ENCODE measurements at regions not wholly inside any gene's neighbourhood (a gene's known extent, or its start where the extent isn't known, plus 50 kb on each side); places are given as distances from the start of the nearest gene placed in this dataset.

DNA sequence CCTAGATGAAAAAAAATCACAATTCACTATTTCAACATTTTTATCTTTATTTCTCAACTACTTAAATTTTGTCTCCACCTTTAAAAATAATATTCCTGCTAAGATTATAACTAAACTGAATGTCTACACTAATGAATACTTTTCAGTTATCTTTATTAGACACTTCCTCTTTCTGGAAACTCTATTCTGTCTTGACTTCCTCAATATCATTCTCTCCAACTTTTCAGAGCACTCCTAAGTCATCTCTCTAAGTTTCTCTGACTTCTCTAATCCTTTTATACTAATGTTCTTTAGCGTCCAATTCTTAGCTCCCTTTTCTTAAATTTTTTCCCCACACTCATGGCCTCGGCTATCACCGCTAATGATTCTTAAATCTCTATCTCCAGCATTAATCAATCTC lies 374.2 kb downstream of the FBXO8 start:
- DNase-seq (no peak), ATAC-seq (no peak)
- Mint-ChIP-seq H3K4me3 (no peak overlapping the region), H3K4me1 (no peaks in the 10 kb centered on the region), H3K27me3 (no peaks in the 10 kb centered on the region), H3K36me3 (ENCODE audit: low read depth) (no peaks in the 10 kb centered on the region), H3K27ac (no peak overlapping the region), H3K9me3 (ENCODE audit: low read depth) (no peaks in the 10 kb centered on the region)
- CTCF ChIA-PET, result no interaction called here
- intact Hi-C loops (cut with DNase I, micrococcal nuclease), result no loop called here
- POLR2A ChIA-PET, result no interaction called here

DNA sequence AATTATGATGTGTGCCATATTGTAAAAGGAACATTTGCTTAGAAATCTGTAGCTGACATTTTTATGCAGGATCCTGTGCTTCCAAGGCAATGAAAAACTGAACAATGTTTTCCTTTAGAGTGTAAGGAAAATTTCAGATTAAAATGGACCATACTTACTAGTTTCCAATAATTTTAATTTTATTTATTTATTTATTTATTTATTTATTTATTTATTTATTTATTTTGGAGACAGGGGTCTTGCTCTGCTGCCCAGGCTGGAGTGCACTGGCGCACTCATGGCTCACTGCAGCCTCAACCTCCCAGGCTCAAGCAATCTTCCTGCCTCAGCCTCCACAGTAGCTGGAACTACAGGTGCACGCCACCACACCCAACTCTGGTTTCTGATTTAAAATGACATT lies 369.8 kb upstream of the HAND2 start:
- H3K9me3 Mint-ChIP-seq (ENCODE audit: low read depth), result no peaks in the 10 kb centered on the region
- H3K4me3 Mint-ChIP-seq, result no peak overlapping the region
- no peak overlapping the region for H3K27ac Mint-ChIP-seq
- H3K27me3 Mint-ChIP-seq, result no peaks in the 10 kb centered on the region
- CTCF ChIA-PET, result no interaction called here
- DNase-seq (no peak), ATAC-seq (no peak)
- intact Hi-C loops (cut with DNase I, micrococcal nuclease), result no loop called here
- H3K36me3 Mint-ChIP-seq (ENCODE audit: low read depth), result no peaks in the 10 kb centered on the region
- POLR2A ChIA-PET, result no interaction called here
- H3K4me1 Mint-ChIP-seq, result no peaks in the 10 kb centered on the region

DNA sequence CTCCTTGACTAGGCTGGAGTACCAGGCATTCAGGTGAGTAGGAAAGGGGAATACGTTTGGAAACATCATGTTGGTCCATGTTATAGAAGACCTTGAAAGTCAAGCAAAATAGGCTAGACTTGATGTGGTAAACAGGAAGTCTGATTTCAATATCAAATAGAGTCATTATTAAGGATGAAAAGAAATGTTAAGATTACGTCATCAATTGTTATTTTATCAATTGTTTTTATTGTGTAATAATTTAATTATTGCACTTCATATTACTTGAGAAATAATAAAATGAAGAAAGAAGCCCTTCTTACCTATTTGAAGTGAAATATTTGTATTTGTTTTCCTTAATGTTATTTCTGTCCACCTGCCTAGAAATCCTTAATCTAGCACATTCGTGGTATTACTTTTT lies 361.0 kb upstream of the HAND2 start:
- H3K4me1 Mint-ChIP-seq, result no peaks in the 10 kb centered on the region
- no peak for DNase-seq
- no peaks in the 10 kb centered on the region for H3K36me3 Mint-ChIP-seq (ENCODE audit: low read depth)
- H3K27me3 Mint-ChIP-seq, result no peaks in the 10 kb centered on the region
- ChIA-PET POLR2A (no interaction called here), CTCF (no interaction called here)
- intact Hi-C loops (cut with DNase I, micrococcal nuclease), result no loop called here
- H3K27ac Mint-ChIP-seq, result no peak overlapping the region
- H3K9me3 Mint-ChIP-seq (ENCODE audit: low read depth), result peaks cover 8% of the 10 kb centered on the region
- no peak for ATAC-seq
- H3K4me3 Mint-ChIP-seq, result no peak overlapping the region

DNA sequence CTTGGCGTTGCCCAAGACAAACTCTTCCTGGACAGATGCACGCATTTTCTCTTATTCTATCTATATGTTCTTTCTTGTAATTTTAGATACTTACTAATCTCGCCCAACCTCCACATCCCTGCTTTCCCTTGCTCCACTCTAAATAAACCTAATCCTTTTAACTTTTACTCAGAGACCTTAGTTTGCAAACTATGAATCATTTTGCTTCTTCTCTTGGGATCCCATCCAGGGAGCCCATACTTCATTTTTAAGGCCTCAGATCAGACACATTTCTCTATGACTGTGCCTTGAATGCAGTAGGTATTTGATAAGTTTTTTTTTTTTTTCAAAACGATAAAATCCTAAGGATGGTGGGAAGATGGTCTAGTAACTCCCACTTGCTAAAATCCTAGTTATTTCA lies 353.8 kb upstream of the HAND2 start:
- Mint-ChIP-seq H3K27ac (no peak overlapping the region), H3K27me3 (no peaks in the 10 kb centered on the region), H3K4me1 (no peaks in the 10 kb centered on the region), H3K9me3 (ENCODE audit: low read depth) (peaks cover 8% of the 10 kb centered on the region), H3K4me3 (no peak overlapping the region), H3K36me3 (ENCODE audit: low read depth) (no peaks in the 10 kb centered on the region)
- DNase-seq (no peak), ATAC-seq (no peak)
- ChIA-PET CTCF (no interaction called here), POLR2A (no interaction called here)
- intact Hi-C loops (cut with DNase I, micrococcal nuclease), result loop anchor here in 1 of 2 experiments (1.0 kb wide), 1 partner anchor 378 kb away; no protein-coding TSS in a partner anchor

DNA sequence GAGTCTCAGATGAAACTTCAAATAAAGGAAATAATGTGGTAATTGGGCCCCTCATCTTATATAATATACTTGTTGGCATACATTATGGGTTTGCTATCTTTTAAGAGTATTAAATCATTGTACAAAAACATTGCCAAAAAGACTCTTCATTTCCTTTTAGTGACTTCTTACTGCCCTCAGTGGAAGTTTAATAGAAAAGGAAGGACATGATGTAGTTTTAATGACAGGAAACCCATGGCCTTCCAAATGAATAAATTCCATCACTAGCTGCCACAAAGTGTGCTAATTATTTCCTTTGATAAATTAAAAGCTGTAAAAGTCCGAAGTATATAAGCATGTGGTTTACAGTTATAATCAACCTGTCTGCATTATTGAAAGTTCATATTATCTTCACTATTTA lies 350.9 kb upstream of the HAND2 start:
- Mint-ChIP-seq H3K27me3 (no peaks in the 10 kb centered on the region), H3K4me3 (no peak overlapping the region), H3K9me3 (ENCODE audit: low read depth) (no peaks in the 10 kb centered on the region), H3K4me1 (no peaks in the 10 kb centered on the region), H3K27ac (no peak overlapping the region), H3K36me3 (ENCODE audit: low read depth) (no peaks in the 10 kb centered on the region)
- ChIA-PET POLR2A (no interaction called here), CTCF (no interaction called here)
- ATAC-seq (no peak), DNase-seq (no peak)
- intact Hi-C loops (cut with DNase I, micrococcal nuclease), result no loop called here

DNA sequence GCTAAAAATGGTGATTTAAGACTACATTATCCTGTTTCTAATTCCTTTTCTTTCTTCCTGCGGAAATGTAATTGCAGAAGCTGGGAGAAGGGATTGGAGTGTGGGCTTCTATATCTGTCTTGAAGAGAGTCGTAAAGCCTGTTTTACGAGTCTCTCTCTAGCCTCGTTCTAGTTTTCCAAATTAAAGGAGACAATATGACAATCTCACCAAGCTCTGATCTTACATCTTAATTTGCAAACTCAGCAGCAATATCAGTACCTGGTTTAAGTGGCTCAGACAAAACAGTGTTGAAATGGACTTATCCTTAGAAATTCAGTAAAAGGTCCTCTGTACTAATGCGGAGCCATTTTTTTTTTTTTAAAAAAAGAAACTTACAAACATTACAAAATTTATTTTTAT lies 349.5 kb upstream of the HAND2 start:
- CTCF ChIA-PET, result interaction anchor here (1.0 kb wide), 1 partner anchor 26 kb away, joined by 3 read pairs; no protein-coding TSS in a partner anchor
- H3K27me3 Mint-ChIP-seq, result no peaks in the 10 kb centered on the region
- intact Hi-C loops (cut with DNase I, micrococcal nuclease), result no loop called here

DNA sequence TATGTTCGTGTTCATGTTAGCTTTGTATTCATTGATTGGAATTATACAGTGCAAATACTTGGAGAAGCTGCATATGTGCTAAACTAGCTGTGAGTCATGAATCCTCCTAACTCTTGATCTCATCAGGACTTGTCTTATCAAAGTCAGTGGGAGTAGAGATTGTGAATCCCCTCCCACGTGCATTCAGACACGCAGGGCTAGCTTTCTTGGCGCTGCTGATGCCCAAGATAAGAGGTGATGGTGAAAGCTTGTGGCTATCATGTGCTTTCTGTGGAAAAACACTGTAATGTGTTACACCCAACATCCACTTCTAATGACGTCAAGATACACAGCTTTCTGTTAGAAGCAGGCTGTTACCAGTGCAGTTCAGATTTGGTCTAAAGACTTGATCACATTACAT lies 348.7 kb upstream of the HAND2 start:
- no peaks in the 10 kb centered on the region for H3K36me3 Mint-ChIP-seq (ENCODE audit: low read depth)

More for the DNA sequence above, 349.5 kb upstream of the HAND2 start:
- Mint-ChIP-seq H3K4me1 (no peaks in the 10 kb centered on the region), H3K36me3 (ENCODE audit: low read depth) (no peaks in the 10 kb centered on the region), H3K9me3 (ENCODE audit: low read depth) (no peaks in the 10 kb centered on the region), H3K4me3 (no peak overlapping the region), H3K27ac (no peak overlapping the region)
- POLR2A ChIA-PET, result no interaction called here
- ATAC-seq, result no peak
- DNase-seq, result no peak

DNA sequence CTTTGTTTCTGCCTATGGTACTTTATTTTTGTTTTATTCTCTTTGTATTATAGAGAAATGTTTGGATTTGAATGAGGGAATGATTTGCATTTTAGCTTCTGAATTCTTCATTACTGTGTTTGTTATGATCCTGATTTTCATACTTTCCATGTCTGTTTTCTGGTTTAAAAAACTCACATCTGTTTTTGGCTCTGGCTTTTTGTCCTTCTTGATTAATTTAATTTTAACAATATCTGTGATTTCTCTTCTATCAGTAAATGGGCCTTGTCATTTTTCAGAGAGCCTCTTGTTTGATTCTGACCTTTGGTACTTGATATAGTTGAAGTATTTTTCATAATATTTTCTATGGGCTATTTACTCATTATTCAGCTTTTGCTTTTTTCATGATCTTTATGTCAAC lies 341.6 kb upstream of the HAND2 start:
- intact Hi-C loops (cut with DNase I, micrococcal nuclease), result no loop called here
- CTCF ChIA-PET, result no interaction called here
- no peak for ATAC-seq
- POLR2A ChIA-PET, result no interaction called here
- Mint-ChIP-seq H3K27ac (no peak overlapping the region), H3K4me1 (no peaks in the 10 kb centered on the region), H3K36me3 (ENCODE audit: low read depth) (no peaks in the 10 kb centered on the region), H3K4me3 (no peak overlapping the region), H3K9me3 (ENCODE audit: low read depth) (peaks cover 1% of the 10 kb centered on the region), H3K27me3 (no peaks in the 10 kb centered on the region)
- DNase-seq, result no peak

More for the DNA sequence above, 348.7 kb upstream of the HAND2 start:
- Mint-ChIP-seq H3K4me1 (no peaks in the 10 kb centered on the region), H3K27ac (no peak overlapping the region), H3K27me3 (no peaks in the 10 kb centered on the region), H3K4me3 (no peak overlapping the region), H3K9me3 (ENCODE audit: low read depth) (no peaks in the 10 kb centered on the region)
- intact Hi-C loops (cut with DNase I, micrococcal nuclease), result no loop called here
- CTCF ChIA-PET, result no interaction called here
- ATAC-seq (no peak), DNase-seq (no peak)
- POLR2A ChIA-PET, result no interaction called here

DNA sequence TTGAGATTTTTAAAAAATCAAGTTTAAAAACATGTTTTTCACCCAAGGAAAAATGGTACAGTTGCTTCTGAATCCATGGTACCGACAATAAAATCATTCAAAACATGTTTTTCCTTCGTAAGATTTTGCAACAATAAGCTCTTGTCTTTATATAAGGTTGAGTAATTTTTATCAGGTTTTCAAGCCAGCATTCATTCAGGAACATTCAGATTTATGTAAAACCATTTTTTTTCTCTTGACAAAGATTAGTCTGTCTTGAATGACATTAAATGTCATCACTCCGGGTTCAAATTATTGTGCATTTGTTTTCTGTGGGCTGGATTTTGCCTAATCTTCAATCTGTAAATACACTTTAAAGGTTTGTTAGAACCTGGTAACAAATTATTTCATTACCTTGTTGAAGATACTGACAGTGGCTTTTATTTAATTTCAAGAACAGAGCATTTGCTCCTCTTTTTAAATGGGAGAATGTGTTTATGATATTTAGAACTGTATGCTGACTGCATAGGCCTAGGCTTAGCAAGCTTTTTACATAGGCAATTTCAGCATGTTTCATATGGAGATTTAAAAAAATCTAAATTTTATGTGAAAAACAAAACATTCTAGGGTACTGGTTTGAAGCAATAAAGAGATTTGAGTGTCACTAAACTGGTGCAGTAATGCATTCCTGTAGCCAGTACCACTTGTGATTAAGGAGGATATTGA lies 336.4 kb upstream of the HAND2 start:
- H3K4me1 Mint-ChIP-seq, result no peaks in the 10 kb centered on the region

DNA sequence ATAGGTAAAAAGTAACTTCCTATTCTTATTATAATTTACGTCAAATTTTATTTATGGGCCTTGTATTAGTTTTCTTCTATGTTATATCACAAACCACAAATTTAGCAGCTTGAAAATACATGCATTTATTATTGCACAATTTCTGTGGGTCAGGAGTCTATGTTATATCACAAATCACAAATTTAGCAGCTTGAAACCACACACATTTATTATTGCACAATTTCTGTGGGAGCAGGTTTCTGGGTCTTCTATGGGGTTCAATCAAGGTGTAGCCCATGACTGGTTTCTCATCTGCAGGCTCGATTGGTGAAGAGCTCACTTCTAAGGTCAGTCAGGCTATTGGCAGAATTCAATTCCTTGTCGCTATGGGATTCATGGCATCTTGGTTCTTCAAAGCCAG lies 332.7 kb upstream of the HAND2 start:
- DNase-seq (no peak), ATAC-seq (no peak)
- no peak overlapping the region for H3K4me3 Mint-ChIP-seq
- ChIA-PET POLR2A (no interaction called here), CTCF (interaction anchor here (0.6 to 1.6 kb wide), 2 partner anchors 10 to 955 kb away, joined by 3 read pairs; no protein-coding TSS in a partner anchor)
- no peaks in the 10 kb centered on the region for H3K4me1 Mint-ChIP-seq
- H3K27ac Mint-ChIP-seq, result no peak overlapping the region
- H3K27me3 Mint-ChIP-seq, result no peaks in the 10 kb centered on the region
- H3K9me3 Mint-ChIP-seq (ENCODE audit: low read depth), result no peaks in the 10 kb centered on the region
- intact Hi-C loops (cut with DNase I, micrococcal nuclease), result no loop called here
- no peaks in the 10 kb centered on the region for H3K36me3 Mint-ChIP-seq (ENCODE audit: low read depth)

More for the DNA sequence above, 336.4 kb upstream of the HAND2 start:
- H3K4me3 Mint-ChIP-seq, result no peak overlapping the region
- ATAC-seq (no peak), DNase-seq (no peak)
- H3K27ac Mint-ChIP-seq, result no peak overlapping the region
- POLR2A ChIA-PET, result no interaction called here
- peaks cover 1% of the 10 kb centered on the region for H3K9me3 Mint-ChIP-seq (ENCODE audit: low read depth)
- no peaks in the 10 kb centered on the region for H3K27me3 Mint-ChIP-seq
- CTCF ChIA-PET, result interaction anchor here (0.7 kb wide), 1 partner anchor 44 kb away, joined by 3 read pairs; no protein-coding TSS in a partner anchor
- intact Hi-C loops (cut with DNase I, micrococcal nuclease), result no loop called here
- H3K36me3 Mint-ChIP-seq (ENCODE audit: low read depth), result no peaks in the 10 kb centered on the region

DNA sequence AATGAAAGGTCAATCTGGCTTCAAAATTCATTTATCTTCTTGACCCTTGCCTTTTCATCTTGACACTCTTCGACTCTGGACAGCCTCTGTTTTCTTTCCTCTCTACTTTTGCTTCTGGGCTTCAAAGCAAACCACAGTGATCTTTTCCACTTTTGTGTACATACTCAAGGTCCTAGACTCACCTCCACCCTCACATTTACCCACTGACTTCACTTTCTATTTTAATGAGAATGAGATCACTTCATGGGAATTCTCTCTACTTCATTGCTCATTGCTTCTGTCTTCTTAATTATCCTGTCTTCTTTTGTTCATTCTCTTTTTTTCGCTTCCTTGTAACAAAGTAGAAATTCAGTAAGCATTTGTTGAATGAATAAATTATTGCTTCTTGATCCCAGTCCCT lies 330.1 kb upstream of the HAND2 start:
- Mint-ChIP-seq H3K27me3 (no peaks in the 10 kb centered on the region), H3K27ac (no peak overlapping the region), H3K9me3 (ENCODE audit: low read depth) (no peaks in the 10 kb centered on the region), H3K4me3 (no peak overlapping the region), H3K4me1 (no peaks in the 10 kb centered on the region), H3K36me3 (ENCODE audit: low read depth) (no peaks in the 10 kb centered on the region)
- no peak for ATAC-seq
- intact Hi-C loops (cut with DNase I, micrococcal nuclease), result no loop called here
- no peak for DNase-seq
- CTCF ChIA-PET, result no interaction called here
- POLR2A ChIA-PET, result no interaction called here

DNA sequence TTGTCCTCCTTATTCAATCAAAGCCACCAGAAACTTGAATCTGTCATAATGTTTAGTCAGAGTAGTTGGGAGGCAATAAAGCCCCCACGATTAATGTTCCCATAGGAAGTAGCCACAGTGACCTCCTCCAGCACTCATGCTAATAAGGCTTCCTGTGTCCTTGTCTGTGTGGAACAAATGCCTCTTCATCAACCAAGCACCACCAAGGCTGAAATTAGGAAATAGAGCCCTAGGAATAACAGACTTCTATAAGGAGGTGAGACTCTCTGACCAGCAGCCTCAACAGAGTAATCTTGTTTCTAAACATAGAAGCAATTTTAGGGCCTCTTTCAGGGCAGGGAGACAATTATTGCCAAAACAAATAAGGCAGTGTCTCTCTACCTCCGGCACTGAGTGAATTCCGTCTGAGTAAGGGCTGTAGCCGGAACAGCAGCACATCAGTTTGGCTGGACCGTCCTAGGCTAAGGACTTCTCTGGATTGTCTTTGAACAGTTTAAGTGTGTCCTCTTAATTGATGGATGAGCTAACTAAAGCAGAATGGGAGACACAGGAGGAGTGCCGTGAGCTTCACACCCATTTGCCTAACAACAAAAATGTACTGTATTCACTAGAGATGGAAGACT lies 329.2 kb upstream of the HAND2 start:
- Mint-ChIP-seq H3K4me3 (no peak overlapping the region), H3K27ac (no peak overlapping the region), H3K9me3 (ENCODE audit: low read depth) (no peaks in the 10 kb centered on the region), H3K4me1 (no peaks in the 10 kb centered on the region), H3K27me3 (no peaks in the 10 kb centered on the region), H3K36me3 (ENCODE audit: low read depth) (no peaks in the 10 kb centered on the region)
- intact Hi-C loops (cut with DNase I, micrococcal nuclease), result no loop called here
- CTCF ChIA-PET, result no interaction called here
- ATAC-seq, result no peak
- POLR2A ChIA-PET, result no interaction called here
- DNase-seq, result no peak

All from activated CD4-positive, alpha-beta T cell treated with anti-CD3 and anti-CD28 coated beads for 36 hours (primary cell).